ENCODE measurements at regions not wholly inside any gene's neighbourhood (a gene's known extent, or its start where the extent isn't known, plus 50 kb on each side); places are given as distances from the start of the nearest gene placed in this dataset.

GRCh38 chr9:129557192-129558036 lies 63.5 kb downstream of the C9orf50 start:
- TF ChIP-seq EZH2 (IDR thresholded peaks at IDR 0.05; ENCODE audit: insufficient read depth, poor library complexity, severe bottlenecking) (no peak), EZH2phosphoT487 (IDR thresholded peaks at IDR 0.05; ENCODE audit: insufficient read depth, low read depth) (no peak)

All from GM23248 (cell line).